ENCODE measurements at regions not wholly inside any gene's neighbourhood (a gene's known extent, or its start where the extent isn't known, plus 50 kb on each side); places are given as distances from the start of the nearest gene placed in this dataset.

- 53 to 68% (median 62%) methylated on average over 4 to 5 of the region's 5 CpGs for WGBS, 4 donors
- no peaks in the 10 kb centered on the region for H3K27me3 ChIP-seq
- H3K36me3 ChIP-seq (replicated peaks in 1 of 2): no peaks in the 10 kb centered on the region
- intact Hi-C loops (cut with DNase I): no loop called here
- no peak overlapping the region for H3K27ac ChIP-seq
- H3K4me1 ChIP-seq (replicated peaks in 1 of 2): no peaks in the 10 kb centered on the region
- TF ChIP-seq, protein P1, sequence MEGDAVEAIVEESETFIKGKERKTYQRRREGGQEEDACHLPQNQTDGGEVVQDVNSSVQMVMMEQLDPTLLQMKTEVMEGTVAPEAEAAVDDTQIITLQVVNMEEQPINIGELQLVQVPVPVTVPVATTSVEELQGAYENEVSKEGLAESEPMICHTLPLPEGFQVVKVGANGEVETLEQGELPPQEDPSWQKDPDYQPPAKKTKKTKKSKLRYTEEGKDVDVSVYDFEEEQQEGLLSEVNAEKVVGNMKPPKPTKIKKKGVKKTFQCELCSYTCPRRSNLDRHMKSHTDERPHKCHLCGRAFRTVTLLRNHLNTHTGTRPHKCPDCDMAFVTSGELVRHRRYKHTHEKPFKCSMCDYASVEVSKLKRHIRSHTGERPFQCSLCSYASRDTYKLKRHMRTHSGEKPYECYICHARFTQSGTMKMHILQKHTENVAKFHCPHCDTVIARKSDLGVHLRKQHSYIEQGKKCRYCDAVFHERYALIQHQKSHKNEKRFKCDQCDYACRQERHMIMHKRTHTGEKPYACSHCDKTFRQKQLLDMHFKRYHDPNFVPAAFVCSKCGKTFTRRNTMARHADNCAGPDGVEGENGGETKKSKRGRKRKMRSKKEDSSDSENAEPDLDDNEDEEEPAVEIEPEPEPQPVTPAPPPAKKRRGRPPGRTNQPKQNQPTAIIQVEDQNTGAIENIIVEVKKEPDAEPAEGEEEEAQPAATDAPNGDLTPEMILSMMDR (IDR thresholded peaks at IDR 0.05): no peak
- TF ChIP-seq POLR2A (IDR thresholded peaks at IDR 0.05): no peak
- no peak for DNase-seq
- H3K9me3 ChIP-seq (replicated peaks in 1 of 3): no peaks in the 10 kb centered on the region
- no peak overlapping the region for H3K4me3 ChIP-seq
Observed at GRCh38 chr4:84286048-84286447, 213.0 kb downstream of the NKX6-1 start.

- Histone ChIP-seq H3K36me3 (replicated peaks in 1 of 2) (no peaks in the 10 kb centered on the region), H3K4me1 (replicated peaks in 1 of 2) (no peaks in the 10 kb centered on the region), H3K27ac (no peak overlapping the region), H3K4me3 (no peak overlapping the region), H3K27me3 (no peaks in the 10 kb centered on the region), H3K9me3 (replicated peaks in 1 of 3) (no peaks in the 10 kb centered on the region)
- TF ChIP-seq, protein P1 (IDR thresholded peaks at IDR 0.05): no peak
- TF ChIP-seq POLR2A (IDR thresholded peaks at IDR 0.05): no peak
- intact Hi-C loops (cut with DNase I): no loop called here
- WGBS, 4 donors: 42 to 69% (median 55%) methylated on average over 1 of the region's 1 CpG
- peak in 2 of 7 donors; percentile 1 to 16 for DNase-seq
Observed at GRCh38 chr4:84279678-84280077, 219.4 kb downstream of the NKX6-1 start.

DNA sequence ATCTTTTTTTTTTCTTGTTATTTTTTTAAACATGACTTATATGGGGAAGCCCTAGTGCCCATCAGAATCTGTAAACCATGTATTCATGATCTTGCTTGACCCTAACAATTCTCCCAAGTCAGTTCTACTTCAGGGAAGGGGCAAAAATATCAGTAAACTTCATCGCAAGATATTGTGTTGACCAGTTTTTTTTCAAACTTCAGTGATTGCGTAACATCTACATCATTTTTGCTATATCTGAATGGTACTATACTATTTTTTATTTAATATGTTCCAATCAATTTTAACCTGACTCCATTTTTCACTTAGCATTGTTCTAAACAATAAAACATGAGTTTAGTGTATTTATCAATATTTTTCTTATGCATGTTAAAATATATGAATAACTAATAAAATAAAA is 221.2 kb downstream of the NKX6-1 start:
- no peak overlapping the region for H3K4me3 ChIP-seq
- H3K36me3 ChIP-seq (replicated peaks in 1 of 2): no peaks in the 10 kb centered on the region
- no peaks in the 10 kb centered on the region for H3K9me3 ChIP-seq (replicated peaks in 1 of 3)
- intact Hi-C loops (cut with DNase I): no loop called here
- 48 to 90% (median 86%) methylated on average over 2 of the region's 2 CpGs for WGBS, 4 donors
- TF ChIP-seq POLR2A (IDR thresholded peaks at IDR 0.05): no peak
- TF ChIP-seq, protein P1 (IDR thresholded peaks at IDR 0.05): no peak
- H3K4me1 ChIP-seq (replicated peaks in 1 of 2): no peaks in the 10 kb centered on the region
- H3K27ac ChIP-seq: no peak overlapping the region
- no peak for DNase-seq
- H3K27me3 ChIP-seq: no peaks in the 10 kb centered on the region

DNA sequence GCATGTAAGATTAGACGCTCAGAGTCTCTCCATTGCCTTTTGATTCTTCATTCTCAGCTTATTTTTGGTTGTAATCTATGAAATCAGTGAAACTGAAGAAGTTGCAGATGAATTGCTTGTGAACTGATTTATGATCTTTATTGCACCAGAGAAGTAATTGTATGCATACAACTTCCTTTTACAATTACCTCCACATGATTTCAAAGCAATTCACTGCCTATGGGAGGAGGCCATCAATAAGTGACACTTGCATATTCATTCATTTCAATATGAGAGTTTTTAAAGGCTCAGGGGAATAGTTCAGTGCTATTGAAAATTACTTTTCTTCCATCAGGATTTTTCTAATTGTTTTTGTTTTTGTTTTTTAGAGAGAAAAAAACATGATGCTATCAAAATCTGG is 222.3 kb downstream of the NKX6-1 start:
- Histone ChIP-seq H3K27ac (no peak overlapping the region), H3K4me1 (replicated peaks in 1 of 2) (no peaks in the 10 kb centered on the region), H3K9me3 (replicated peaks in 1 of 3) (no peaks in the 10 kb centered on the region), H3K36me3 (replicated peaks in 1 of 2) (no peaks in the 10 kb centered on the region), H3K27me3 (no peaks in the 10 kb centered on the region), H3K4me3 (no peak overlapping the region)
- no peak for DNase-seq
- WGBS, 4 donors: 68 to 87% (median 80%) methylated on average over 1 of the region's 1 CpG
- no peak for TF ChIP-seq POLR2A (IDR thresholded peaks at IDR 0.05)
- TF ChIP-seq, protein P1 (IDR thresholded peaks at IDR 0.05): no peak
- intact Hi-C loops (cut with DNase I): no loop called here
